ENCODE measurements at regions not wholly inside any gene's neighbourhood (a gene's known extent, or its start where the extent isn't known, plus 50 kb on each side); places are given as distances from the start of the nearest gene placed in this dataset.

DNA sequence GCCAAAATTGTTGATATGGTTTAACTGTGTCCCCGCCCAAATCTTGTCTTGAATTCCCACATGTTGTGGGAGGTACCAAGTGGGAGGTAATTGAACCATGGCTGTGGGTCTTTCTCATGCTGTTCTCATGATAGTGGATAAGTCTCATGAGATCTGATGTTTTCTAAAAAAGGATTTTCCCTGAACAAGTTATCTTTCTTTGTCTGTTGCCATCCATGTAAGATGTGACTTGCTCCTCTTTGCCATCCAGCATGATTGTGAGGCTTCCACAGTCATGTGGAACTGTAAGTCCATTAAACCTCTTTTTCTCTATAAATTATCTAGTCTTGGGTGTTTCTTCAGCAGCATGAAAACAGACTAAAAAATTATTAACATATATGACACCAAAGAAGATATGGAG, 986.7 kb upstream of the MIR17HG start:
- 20% methylated on average over 1 of the region's 1 CpG for WGBS (ENCODE audit: insufficient coverage, low coverage, low lambda C conversion rate, missing lambda C conversion rate)
- Histone ChIP-seq H3K36me3 (no peaks in the 10 kb centered on the region), H3K27ac (no peak overlapping the region), H3K4me3 (no peak overlapping the region), H3K4me1 (no peaks in the 10 kb centered on the region), H3K9me3 (no peaks in the 10 kb centered on the region), H3K27me3 (no peaks in the 10 kb centered on the region)
- no peak for ATAC-seq
- DNase-seq = no peak
- intact Hi-C loops (cut with DNase I) = no loop called here
- TF ChIP-seq POLR2A (IDR thresholded peaks at IDR 0.05) (no peak), CTCF (IDR thresholded peaks at IDR 0.05) (no peak)

- intact Hi-C loops (cut with DNase I) = no loop called here
- 33% methylated on average over 1 of the region's 1 CpG for WGBS (ENCODE audit: insufficient coverage, low coverage, low lambda C conversion rate, missing lambda C conversion rate)
- ATAC-seq = no peak
Observed at GRCh38 chr13:90362707-90363106, 984.8 kb upstream of the MIR17HG start.

DNA sequence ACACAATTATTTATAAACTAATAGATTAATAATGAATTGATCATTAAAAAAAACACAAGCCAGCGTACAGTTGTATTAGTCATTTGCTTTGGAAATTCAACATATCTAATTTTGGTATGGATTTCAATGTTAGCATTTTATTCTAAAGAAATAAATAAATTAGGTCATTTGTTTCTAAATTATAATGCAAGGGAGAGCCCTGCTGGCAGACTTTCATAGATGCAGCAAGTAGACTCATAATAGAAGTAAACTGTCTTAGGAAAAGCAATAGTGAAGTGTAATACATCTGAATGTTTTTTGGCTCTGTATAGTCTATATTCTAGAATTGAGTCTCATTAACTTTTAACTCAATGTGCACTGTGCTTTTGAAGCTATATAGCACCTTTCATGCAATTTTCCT, 982.4 kb upstream of the MIR17HG start:
- no peak overlapping the region for H3K4me3 ChIP-seq
- peak in 1 of 4 donors; percentile 18 for TF ChIP-seq CTCF (IDR thresholded peaks at IDR 0.05)
- TF ChIP-seq POLR2A (IDR thresholded peaks at IDR 0.05) = no peak
- no peak overlapping the region for H3K27ac ChIP-seq
- 90% methylated on average over 1 of the region's 1 CpG for WGBS (ENCODE audit: insufficient coverage, low coverage, low lambda C conversion rate, missing lambda C conversion rate)
- ATAC-seq = no peak
- no peaks in the 10 kb centered on the region for H3K9me3 ChIP-seq
- intact Hi-C loops (cut with DNase I) = no loop called here
- H3K36me3 ChIP-seq = no peaks in the 10 kb centered on the region
- no peaks in the 10 kb centered on the region for H3K27me3 ChIP-seq
- DNase-seq = no peak
- no peaks in the 10 kb centered on the region for H3K4me1 ChIP-seq

More at GRCh38 chr13:90362707-90363106, 984.8 kb upstream of the MIR17HG start:
- H3K27ac ChIP-seq = no peak overlapping the region
- H3K36me3 ChIP-seq = no peaks in the 10 kb centered on the region
- no peak for DNase-seq
- no peaks in the 10 kb centered on the region for H3K27me3 ChIP-seq
- H3K4me3 ChIP-seq = no peak overlapping the region
- no peaks in the 10 kb centered on the region for H3K9me3 ChIP-seq
- TF ChIP-seq CTCF (IDR thresholded peaks at IDR 0.05) (no peak), POLR2A (IDR thresholded peaks at IDR 0.05) (no peak)
- no peaks in the 10 kb centered on the region for H3K4me1 ChIP-seq

- H3K27ac ChIP-seq = no peak overlapping the region
- intact Hi-C loops (cut with DNase I) = no loop called here
- TF ChIP-seq POLR2A (IDR thresholded peaks at IDR 0.05) (no peak), CTCF (IDR thresholded peaks at IDR 0.05) (no peak)
- no peaks in the 10 kb centered on the region for H3K9me3 ChIP-seq
- H3K4me3 ChIP-seq = no peak overlapping the region
- DNase-seq = no peak
- ATAC-seq = no peak
- no peaks in the 10 kb centered on the region for H3K36me3 ChIP-seq
- H3K27me3 ChIP-seq = no peaks in the 10 kb centered on the region
- no peaks in the 10 kb centered on the region for H3K4me1 ChIP-seq
Observed at GRCh38 chr13:90374168-90374567, 973.3 kb upstream of the MIR17HG start.

- H3K4me3 ChIP-seq = no peak overlapping the region
- WGBS (ENCODE audit: insufficient coverage, low coverage, low lambda C conversion rate, missing lambda C conversion rate) = 54% methylated on average over 4 of the region's 4 CpGs
- intact Hi-C loops (cut with DNase I) = no loop called here
- no peak for TF ChIP-seq POLR2A (IDR thresholded peaks at IDR 0.05)
- TF ChIP-seq CTCF (IDR thresholded peaks at IDR 0.05) = no peak
- no peaks in the 10 kb centered on the region for H3K4me1 ChIP-seq
- no peaks in the 10 kb centered on the region for H3K36me3 ChIP-seq
- ATAC-seq (no peak), DNase-seq (no peak)
- no peak overlapping the region for H3K27ac ChIP-seq
- H3K27me3 ChIP-seq = no peaks in the 10 kb centered on the region
- no peaks in the 10 kb centered on the region for H3K9me3 ChIP-seq
Observed at GRCh38 chr13:90375851-90376250, 971.6 kb upstream of the MIR17HG start.
